Keratinocyte (primary cell): ENCODE measurements at regions not wholly inside any gene's neighbourhood (a gene's known extent, or its start where the extent isn't known, plus 50 kb on each side); places are given as distances from the start of the nearest gene placed in this dataset.

Experiments used
- EZH2 ChIP-seq: IDR thresholded peaks from one replicate; pipeline ENCODE4 v1.6.1; 2012; ENCODE audit warnings: inconsistent platforms, mild to moderate bottlenecking, low read length, moderate library complexity
- TF ChIP-seq, protein P1 (sequence below), 3 experiments: IDR thresholded peaks in 1 of 3; conservative IDR thresholded peaks in 1 of 3; optimal IDR thresholded peaks in 1 of 3; 2 replicates in 2 of 3; 3 replicates in 1 of 3; pipeline versions ENCODE3 to v1.5.1; 2011; ENCODE audit warnings: low read length in 3 of 3, mild to moderate bottlenecking in 3 of 3, moderate library complexity in 2 of 3, control low read depth in 1 of 3, inconsistent platforms in 1 of 3; ENCODE audit not compliant: insufficient read depth in 2 of 3; ENCODE audit errors: extremely low read depth in 1 of 3

DNA sequence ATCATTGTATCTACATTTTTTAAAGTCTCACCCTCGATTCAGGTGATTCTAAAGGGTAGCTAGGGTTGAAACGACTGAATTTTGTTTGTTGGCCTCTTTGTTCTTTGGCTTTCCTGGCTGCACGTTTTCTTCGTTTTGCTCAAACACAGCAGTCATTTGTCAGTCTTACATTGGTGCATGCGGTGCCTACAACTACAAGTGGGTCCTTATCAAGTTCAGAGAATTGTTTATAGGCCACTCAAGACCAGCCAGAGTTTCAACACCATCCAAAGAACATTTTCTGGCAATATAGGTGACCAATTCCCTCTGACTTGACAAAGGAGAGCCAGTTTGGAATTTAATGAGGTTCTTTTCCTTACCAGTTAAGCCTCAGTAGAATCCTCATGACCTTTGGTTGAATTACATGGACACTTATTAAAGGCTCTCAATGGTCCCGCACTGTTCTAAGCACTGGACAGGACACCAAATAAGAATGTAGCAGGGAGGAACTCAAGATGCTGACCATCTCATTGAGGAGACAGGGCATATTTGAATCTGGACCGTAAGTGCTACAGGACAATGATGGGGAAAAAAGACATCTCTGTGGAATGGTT, 119.0 kb upstream of the DMRT1 start:
- TF ChIP-seq, protein P1, sequence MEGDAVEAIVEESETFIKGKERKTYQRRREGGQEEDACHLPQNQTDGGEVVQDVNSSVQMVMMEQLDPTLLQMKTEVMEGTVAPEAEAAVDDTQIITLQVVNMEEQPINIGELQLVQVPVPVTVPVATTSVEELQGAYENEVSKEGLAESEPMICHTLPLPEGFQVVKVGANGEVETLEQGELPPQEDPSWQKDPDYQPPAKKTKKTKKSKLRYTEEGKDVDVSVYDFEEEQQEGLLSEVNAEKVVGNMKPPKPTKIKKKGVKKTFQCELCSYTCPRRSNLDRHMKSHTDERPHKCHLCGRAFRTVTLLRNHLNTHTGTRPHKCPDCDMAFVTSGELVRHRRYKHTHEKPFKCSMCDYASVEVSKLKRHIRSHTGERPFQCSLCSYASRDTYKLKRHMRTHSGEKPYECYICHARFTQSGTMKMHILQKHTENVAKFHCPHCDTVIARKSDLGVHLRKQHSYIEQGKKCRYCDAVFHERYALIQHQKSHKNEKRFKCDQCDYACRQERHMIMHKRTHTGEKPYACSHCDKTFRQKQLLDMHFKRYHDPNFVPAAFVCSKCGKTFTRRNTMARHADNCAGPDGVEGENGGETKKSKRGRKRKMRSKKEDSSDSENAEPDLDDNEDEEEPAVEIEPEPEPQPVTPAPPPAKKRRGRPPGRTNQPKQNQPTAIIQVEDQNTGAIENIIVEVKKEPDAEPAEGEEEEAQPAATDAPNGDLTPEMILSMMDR (optimal IDR thresholded peaks at IDR 0.05 in 1 of 3, IDR thresholded peaks at IDR 0.05 in 1 of 3, conservative IDR thresholded peaks at IDR 0.05 in 1 of 3; ENCODE audit: extremely low read depth in 1 of 3, insufficient read depth in 2 of 3, low read length in 3 of 3), result no peak
- TF ChIP-seq EZH2, result no peak
